Activated CD8-positive, alpha-beta memory T cell treated with anti-CD3 and anti-CD28 coated beads, Interleukin-2, amount 50 U/mL, for 24 hours (primary cell): ENCODE measurements at regions not wholly inside any gene's neighbourhood (a gene's known extent, or its start where the extent isn't known, plus 50 kb on each side); places are given as distances from the start of the nearest gene placed in this dataset.
"Not testable (repeated sequence)": the region's sequence is repeated elsewhere in the genome, so short reads cannot be mapped to it uniquely, and the experiment has no call there.

Source experiments
- DNase-seq: peaks from one replicate; pipeline ENCODE4 v3.0.0-alpha.2; 2020; ENCODE audit errors: extremely low read depth

DNA sequence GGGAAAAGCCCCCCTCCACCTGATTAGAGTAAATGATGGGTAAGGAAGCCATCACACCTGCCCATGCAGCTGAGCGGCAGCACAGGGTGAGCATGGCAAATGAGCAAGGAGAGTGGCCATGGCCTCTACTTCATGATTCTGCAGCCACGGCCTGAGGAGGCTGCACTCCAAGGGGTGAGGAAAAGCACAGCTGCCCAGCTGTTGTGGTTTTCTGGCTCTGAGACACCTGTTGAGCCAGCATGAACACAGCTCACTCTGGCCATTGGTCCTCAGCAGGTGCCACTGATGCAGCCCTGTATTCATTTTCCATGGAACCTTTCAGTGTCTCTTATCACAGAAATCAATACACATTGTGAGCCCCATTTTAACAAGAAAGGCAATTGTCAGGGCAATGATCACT is 707.2 kb downstream of the AACS start:
- no peak for DNase-seq

DNA sequence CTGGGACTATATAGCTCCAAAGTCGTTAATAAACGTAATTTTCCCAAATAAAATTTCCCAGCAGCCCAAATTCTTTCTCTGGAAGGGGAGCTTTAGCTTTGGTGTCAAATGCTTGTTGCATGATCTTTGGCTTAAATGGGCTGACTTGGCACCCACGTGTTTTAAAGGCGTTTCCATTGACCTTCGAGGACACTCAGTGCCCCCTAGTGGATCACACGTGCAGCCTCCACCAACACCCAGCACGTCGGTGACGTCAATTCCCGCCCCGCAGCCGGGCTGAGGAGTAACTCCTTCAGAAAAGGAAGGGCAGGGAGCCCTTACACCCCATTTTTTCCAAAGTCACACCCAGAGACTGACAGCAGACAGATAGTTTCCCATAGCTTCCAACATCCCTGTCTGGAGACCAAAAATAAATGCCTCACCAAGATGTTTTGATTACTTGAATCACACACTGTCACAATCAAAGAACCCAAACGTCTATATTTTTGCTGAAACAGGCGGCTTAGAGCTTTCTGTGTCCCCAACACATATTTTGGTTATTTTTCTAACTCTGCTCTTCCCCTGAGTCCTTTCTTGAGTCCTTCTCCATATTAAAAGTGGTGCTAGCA is 707.9 kb downstream of the AACS start:
- DNase-seq = no peak

DNA sequence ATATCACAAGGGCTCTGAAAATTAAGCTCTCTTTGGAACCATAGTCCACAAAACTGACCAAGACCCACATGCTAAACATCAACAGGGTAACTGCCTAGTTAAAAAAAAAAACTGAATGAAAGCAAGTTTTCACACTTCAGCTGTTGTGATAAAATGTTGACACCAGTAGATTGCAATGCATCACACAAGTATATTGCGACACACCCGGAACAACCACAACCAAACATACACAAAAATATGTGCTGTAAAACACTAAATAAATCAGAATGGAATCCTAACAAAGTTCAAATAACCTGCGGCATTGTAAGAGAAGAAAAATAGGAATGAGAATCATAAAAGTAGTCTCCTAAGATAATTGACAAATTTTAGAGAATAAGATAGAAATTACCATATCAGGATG is 710.3 kb downstream of the AACS start:
- DNase-seq = no peak

DNA sequence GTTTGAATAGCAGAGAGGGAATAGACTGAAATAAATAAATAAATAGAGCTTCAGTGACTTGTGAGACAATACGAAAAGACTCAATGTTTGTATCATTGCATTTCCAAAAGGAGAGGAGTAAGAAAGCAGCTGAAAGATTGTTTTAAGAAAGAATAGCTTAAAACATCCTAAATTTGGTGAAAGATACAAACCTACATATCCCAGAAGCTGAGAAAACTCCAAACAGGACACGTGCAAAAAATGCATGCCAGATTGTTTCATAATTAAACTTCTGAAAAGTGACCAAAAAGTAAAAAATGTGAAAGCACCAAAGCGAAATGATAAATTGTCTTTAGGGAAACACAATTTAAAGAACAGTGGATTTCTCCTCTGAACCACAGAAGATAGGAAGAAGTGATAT is 711.0 kb downstream of the AACS start:
- DNase-seq = no peak

DNA sequence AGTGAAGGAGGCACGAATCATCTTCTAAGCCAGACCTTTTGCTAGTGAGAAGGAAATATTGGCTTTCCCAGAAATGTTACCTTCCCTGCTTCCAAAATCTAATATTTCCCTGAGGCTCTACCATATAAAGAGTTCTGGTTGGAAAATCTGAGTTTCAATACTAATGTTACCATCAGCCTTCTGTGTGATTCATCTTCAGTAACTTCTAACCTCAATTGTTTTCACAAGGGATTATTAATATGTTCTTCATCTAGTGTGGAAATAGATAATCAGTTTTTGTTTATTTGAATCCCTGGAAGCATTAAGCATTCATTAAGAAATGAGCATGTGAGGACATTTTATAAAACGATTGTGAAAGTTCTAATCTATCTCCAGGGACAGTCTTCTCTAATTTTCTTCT is 720.9 kb downstream of the AACS start:
- no peak for DNase-seq

DNA sequence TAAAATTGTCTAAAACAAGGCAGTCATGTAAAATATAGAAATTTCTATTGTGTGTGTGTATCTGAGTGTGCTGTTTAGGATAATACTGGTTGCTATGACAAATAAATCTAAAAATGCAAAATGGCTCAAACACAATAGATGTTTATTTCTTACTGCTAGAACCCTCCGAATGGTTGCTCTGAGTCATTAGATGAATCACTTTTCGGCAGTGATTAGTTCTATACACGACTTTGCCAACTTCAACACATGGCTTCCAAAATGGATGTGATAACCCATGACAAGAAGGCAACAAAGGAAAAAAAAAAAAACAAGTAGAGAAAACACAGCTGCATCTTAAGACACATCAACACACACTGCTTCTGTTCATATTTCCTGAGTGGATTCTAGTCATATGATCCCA is 729.2 kb downstream of the AACS start:
- DNase-seq = no peak

DNA sequence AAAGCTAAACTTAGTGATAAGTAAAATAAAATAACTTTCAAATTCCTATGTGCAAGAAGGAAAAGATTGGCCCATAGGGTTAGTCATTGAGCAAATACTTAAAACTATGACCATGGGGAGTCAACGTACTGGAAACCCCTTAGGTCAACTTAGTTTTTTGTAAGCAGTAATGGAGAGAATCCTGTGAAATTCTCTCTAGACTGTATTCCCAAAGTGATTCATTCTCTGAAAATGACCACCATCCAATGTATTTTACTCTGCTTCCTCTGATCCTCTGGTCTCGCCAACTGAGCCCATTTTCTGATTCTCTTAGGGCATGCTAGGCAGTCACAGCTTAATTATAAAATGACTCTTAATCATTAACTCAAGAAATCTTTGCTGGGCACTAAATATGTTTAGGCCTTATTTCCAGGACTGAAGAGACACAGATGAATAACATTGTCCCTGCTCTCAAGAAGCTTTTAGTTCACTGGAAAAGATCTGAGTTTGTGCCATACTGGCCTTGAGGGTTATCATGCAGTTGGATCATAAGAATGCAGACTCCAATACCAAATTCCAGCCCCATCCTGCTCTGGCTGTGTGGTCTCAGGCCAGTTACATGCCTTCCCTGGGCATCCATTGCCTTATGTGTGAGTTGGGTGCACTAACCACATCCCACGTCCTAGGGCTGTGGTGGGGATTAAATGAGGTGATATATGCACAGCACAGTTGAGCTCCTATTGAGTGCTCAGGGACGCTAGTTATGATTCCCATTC is 732.4 kb downstream of the AACS start:
- DNase-seq = no peak

DNA sequence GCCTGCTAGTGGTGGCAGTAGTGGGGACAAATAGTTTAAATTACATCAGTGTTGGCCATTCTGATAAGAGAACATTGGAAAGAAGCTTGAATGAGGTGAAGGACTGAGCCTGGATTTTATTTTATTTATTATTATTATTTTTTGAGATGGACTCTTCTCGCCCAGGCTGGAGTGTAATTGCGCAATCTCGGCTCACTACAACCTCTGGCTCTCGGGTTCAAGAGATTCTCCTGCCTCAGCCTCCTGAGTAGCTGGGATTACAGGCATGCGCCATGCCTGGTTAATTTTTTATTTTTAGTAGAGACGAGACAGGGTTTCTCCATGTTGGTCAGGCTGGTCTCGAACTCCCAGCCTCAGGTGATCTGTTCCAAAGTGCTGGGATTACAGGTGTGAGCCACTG is 739.4 kb downstream of the AACS start:
- DNase-seq = no peak

DNA sequence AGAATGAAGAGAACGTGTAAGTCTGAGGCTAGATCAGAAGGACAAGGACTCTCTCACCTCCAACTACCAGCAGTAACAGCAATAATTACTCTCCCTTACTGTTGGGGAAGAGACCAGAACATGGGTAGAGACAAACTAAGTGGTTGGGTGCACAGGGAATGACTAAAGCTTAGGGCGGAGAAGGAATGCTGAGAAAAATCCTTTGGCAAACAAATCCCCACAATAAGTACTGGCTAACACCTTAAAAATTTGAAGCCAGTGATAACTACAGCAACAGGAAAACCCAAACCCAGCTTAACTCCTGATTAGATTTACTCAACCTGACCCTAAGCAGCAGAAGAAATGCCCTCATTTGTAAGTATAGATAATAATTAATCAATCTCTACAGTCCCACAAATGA is 759.0 kb downstream of the AACS start:
- no peak for DNase-seq

DNA sequence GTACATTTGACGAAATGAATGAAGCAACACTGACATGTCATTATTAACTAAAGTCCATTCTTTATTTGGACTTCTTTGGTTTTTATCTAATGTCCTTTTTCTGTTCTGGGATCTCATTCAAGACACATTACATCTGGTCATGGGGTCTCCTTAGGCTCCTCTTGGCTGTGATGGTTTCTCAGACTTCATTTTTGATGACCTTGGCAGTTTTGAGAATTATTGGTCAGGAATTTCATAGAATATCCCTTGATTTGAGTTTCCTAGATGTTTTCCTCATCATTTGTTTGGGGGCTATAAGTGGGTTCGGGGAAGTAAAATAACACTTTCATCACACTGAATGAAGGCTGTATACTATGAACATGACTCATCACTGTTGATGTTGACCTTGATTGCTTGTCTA is 770.6 kb downstream of the AACS start:
- no peak for DNase-seq

DNA sequence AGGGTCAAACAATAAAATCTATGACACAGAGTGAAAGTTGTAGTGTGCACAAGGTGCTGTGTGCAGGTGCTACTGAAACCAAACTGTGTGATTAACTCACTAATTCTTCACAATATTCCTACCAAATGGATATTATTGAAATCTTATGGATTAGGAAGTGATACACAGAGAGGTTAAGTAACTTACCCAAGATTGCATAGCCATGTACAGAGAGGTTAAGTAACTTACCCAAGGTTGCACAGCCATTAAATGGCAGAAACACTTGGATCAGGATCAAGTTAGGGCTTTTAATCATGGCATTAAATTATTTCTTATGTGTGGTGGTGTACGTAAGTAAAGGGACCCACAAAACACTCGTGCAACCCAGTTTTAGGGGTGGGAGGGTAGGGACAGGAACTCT is 771.4 kb downstream of the AACS start:
- DNase-seq = no peak

DNA sequence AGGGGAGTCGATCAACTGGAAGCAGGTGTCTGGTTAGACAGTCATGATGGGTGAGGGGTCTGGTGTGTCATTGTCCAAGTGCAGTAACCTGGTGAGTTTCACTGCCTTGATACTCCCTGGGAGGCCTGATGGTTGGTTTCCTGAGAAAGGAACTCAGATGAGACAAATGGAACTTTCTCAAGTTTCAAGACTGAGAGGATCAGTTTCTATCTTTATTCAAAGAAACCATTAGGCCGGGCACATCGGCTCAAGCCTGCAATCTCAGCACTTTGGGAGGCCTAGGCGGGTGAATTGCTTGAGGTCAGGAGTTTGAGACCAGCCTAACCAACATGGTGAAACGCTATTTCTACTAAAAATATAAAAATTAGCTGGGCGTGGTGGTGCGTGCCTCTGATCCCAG is 776.1 kb downstream of the AACS start:
- no peak for DNase-seq

DNA sequence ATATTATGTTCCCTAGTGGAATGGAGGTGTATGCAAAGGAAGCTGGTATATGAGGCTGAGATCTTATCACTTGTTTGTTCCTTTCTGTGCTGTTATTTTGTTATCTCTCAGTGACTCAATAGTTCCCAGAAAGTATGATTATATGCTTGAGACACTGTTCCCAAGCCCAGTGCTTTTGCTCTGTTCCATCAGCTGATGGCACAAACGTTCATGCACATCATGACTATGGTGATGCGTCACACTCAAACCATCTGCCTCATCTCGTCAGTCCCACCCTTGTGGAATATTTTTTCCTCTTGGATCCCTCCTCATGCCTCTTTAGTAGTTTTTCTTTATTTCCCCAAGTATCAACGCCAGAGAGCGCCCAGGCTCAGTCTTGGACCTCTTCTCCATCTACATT is 786.9 kb downstream of the AACS start:
- no peak for DNase-seq

DNA sequence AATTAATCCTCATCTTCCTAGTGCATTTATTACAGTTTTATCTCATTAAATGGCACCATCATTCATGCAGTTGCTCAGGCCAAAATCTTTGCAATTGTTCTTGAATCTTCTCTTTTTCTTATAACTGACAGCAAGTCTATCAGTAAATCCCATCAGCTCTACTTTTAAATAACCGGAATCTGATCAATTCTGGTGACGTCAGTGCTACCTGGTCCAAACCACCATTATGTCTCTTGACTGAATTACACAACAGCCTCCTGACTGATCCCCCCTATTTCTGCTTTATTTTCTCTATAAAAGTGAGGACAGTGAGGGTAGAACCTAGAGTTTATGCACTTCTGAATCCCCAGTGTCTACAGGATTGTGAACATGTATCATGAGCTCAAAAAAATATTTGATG is 787.4 kb downstream of the AACS start:
- DNase-seq = no peak

DNA sequence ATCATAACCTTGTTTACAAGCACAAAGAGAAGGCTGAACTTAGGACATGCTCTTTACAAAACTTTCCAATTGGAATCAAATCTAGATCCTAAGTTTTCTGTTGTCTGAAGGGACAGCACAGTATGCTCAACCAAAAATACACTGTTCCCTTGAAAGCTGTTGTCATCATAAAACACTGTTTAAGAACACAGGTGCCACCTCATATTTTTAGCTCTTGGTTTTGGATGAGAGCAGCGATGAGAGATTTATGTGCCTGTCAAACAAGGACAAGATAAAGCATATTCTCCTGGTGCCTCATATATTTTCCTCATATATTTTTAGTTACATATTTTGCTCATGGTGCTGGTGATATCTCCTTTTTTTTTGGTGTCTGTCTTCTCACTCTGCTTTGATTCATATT is 788.4 kb downstream of the AACS start:
- no peak for DNase-seq

DNA sequence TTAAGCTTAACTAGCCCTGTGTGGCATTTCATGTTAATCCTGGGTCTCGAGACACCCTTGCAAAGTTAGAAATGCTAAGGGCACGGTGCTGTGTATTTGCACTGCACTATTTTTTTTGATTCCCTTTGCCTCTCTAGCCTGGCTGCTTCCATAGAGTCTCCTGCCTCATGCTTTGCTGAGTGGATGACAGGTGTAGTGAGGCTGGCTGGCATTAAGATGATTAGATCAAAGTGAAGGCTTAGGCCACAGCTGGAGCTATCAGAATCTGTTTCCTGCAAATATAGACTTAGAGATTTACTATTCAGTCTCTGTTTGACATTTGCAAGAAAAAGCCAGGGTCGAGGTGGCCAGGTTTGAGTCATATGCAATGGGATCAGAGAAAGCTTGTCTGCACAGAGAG is 791.1 kb downstream of the AACS start:
- no peak for DNase-seq

DNA sequence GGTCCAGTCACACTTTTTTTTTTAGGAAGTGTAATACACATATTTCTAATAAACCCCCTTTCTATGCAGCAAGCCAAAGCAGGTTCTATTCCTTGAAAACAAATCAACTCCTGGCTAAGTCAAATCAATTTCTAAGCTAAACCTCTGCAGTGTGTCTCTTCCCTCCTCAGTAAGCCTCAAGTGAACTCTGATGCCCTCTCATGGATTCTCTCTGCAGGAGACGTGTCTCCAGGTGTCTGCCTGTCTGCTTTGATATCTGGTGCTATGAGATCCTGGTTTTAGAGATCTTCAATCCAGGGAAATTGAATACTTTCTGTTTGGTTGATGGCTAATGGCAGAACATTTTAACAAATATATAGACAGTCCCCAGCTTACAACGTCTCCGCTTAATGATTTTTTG is 791.7 kb downstream of the AACS start:
- no peak for DNase-seq

DNA sequence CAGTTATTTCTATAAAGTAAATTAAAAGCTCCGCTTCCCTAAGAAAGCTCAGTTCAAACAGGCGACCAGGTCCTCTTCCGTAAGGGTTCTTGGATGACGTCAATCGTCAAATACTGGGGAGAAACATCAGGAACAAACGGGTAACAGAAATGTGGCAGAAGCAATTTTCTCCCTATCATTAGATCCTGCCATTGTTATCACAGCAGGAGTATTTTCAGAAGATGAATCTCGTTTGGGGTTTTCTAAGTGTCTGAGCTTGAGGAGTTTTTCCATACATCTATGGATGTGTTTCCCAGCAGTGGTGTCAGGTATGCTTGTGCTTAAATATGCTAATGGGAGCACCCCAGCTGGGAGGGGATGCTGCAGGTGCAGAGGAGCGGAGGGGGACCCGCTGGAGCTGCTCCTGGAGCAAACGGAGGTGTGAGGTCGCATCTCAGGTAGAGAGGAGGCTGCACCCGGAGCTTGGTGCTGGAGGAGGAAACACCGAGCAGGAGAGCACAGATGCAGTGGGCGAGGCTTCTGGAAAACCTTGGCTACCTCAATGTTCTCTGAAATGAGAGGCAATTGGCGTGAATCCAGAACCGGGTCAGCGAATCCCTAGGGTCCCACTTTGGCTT is 795.5 kb downstream of the AACS start:
- DNase-seq = no peak

DNA sequence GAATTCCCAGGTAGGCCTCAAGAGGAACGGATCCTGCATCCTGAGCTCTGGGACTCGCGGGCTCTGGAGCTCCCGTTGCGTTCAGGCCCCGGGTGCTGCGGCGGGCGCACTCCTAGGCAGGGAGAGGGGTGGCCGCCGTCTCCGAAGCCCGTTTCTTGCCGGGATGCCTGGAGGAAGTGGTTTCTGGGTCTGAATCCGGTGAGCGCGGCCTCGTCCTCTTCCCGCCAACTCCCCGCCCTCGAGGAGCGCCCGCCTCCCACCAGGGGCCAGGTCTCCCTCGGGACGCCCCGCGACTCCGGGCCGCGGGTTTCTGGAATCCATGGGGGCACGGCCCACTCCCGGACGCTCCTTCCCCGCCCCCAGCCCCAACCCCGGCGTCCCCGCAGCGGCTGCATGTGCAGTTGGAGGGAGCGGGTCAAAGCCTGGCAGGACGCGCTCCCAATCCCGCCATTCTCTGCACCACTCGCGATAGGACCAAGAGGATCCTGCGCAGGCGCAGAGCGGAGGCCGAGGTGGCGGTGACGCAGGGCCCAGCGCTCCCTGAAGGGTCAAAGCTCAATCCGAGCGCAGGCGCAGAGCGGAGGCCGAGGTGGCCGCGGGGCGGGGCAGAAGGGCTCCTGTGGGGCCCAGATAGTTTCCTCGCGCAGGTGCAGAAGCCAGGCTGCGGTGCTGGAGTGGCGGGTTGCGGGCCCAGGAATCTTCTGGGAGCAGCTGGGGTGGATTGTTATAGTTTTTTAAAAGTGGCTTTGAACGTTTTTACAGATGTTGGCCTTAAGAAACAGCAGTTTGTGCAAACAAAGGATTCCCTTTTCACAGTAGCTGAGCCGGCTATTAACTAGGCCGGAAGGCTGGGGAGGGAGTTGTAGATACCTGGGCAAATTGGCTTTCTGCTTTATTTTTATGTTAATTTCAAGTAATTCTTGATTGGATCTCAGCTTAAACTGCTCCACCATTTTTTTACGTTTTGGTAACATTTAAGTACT is 796.4 kb downstream of the AACS start:
- no peak for DNase-seq

DNA sequence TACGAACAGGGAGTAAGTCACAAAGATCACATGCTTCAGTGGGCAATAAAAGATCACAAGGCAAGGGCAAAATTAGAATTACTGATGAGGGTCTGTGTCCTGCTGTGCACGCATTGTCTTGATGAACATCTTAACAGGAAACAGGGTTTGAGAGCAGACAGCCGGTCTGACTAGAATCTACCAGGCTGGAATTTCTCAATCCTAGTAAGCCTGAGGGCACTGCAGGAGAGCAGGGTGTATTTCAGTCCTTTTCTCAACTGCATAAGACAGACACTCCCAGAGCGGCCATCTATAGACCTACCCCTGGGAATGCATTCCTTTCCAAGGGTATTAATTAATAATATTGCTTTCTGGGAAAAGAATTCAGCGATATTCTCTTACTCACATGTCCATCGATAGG is 800.0 kb downstream of the AACS start:
- DNase-seq = not testable (repeated sequence)

DNA sequence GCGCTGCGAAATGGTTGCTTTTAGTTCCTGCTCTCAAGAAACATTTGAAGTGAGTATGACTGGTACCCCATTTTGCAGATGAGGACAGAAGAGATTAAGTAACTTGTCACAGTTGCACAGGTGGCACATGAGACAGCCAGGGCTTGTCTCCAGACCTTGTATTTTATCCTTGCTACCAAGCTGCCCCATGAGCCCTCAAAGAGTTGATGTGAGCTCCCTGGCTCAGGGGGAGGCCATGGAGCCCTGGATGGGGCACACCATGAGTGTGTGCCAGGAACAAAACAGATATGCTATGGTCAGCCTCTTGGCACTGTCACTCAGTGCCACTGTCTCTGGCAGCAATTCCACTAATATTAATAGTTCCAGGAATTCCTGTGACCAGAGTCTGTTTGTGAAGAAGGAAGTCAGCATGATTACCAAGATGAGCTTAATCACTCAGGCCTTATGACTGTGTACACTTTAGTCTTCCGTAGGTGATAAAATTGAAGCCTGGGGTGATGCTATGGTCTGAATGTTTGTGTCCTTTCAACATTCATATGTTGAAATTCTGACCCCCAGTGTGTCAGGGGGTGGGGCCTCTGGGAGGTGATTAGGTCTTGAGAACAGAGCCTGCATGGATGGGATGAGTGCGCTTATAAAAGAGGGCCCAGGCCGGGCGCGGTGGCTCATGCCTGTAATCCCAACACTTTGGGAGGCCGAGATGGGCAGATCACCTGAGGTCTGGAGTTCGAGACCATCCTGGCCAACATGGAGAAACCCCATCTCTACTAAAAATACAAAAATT is 806.8 kb downstream of the AACS start:
- DNase-seq = no peak

DNA sequence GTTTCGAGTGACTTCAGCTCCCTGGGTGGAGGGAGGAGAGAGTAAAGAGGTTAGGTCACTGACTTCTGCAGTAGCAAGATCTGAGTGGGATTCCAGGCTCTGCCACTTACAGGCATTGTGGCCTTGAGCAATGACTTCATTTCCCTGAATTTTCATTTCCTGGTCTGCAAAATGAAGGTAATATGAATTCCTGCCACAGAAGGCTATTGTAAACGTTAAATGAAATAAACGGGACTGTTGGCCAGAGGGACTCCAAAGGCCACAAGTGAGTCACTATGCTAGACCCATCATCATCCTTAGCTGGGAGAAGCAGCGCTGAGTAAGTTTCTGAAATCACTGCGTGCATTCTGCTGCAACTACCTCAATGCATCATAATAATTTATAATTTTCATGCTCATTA is 807.8 kb downstream of the AACS start:
- no peak for DNase-seq
